Hepatocyte (in vitro differentiated cells): ENCODE measurements at regions not wholly inside any gene's neighbourhood (a gene's known extent, or its start where the extent isn't known, plus 50 kb on each side); places are given as distances from the start of the nearest gene placed in this dataset.

Experiments
- DNase-seq: peaks from one replicate; pipeline ENCODE4 v3.0.0-alpha.2; 2016; ENCODE audit warnings: low spot score
- H2AFZ ChIP-seq: fragments of 200-600 bp; sonication (generic); 2 replicates; pipeline ENCODE4 v1.6.0; 2016; ENCODE audit warnings: antibody characterized with exemption, mild to moderate bottlenecking
- H3K27ac ChIP-seq: fragments of 200-600 bp; sonication (generic); 2 replicates; pipeline ENCODE4 v1.5.1; 2016; ENCODE audit warnings: mild to moderate bottlenecking
- H3K27me3 ChIP-seq: fragments of 200-600 bp; sonication (generic); 2 replicates; pipeline ENCODE4 v1.6.1; 2016
- H3K36me3 ChIP-seq: fragments of 200-600 bp; sonication (generic); replicated peaks from 2 replicates; pipeline ENCODE4 v1.5.1; 2016; ENCODE audit warnings: low read depth; ENCODE audit not compliant: insufficient read depth
- H3K4me1 ChIP-seq: fragments of 200-600 bp; sonication (generic); 2 replicates; pipeline ENCODE4 v1.5.1; 2016; ENCODE audit warnings: mild to moderate bottlenecking, moderate library complexity; ENCODE audit not compliant: insufficient read depth
- H3K4me2 ChIP-seq: fragments of 200-600 bp; sonication (generic); 2 replicates; pipeline ENCODE4 v1.6.0; 2016
- H3K4me3 ChIP-seq: fragments of 200-600 bp; sonication (generic); 2 replicates; pipeline ENCODE4 v1.5.1; 2016; ENCODE audit warnings: mild to moderate bottlenecking
- H3K79me2 ChIP-seq: fragments of 200-600 bp; sonication (generic); 2 replicates; pipeline ENCODE4 v1.6.0; 2017; ENCODE audit warnings: mild to moderate bottlenecking
- H3K9me2 ChIP-seq: fragments of 200-600 bp; sonication (generic); replicated peaks from 2 replicates; pipeline ENCODE4 v1.6.0; 2017; ENCODE audit warnings: mild to moderate bottlenecking; ENCODE audit not compliant: insufficient read depth
- H3K9me3 ChIP-seq: fragments of 200-600 bp; sonication (generic); 2 replicates; pipeline ENCODE4 v1.5.1; 2016; ENCODE audit warnings: low read depth, mild to moderate bottlenecking
- H4K20me1 ChIP-seq: fragments of 200-600 bp; sonication (generic); 2 replicates; pipeline ENCODE4 v1.6.0; 2016; ENCODE audit warnings: mild to moderate bottlenecking; ENCODE audit not compliant: insufficient read depth, poor library complexity, severe bottlenecking
- EZH2 ChIP-seq: fragments of 200-600 bp; sonication (generic); IDR thresholded peaks from 2 replicates; pipeline ENCODE4 v1.6.1; 2016; ENCODE audit warnings: antibody characterized with exemption, mild to moderate bottlenecking, borderline replicate concordance
- EZH2phosphoT487 ChIP-seq: fragments of 200-600 bp; sonication (generic); IDR thresholded peaks from one replicate; pipeline ENCODE4 v1.6.1; 2018; ENCODE audit warnings: antibody characterized with exemption, mild to moderate bottlenecking, low read depth, moderate library complexity; ENCODE audit not compliant: unreplicated experiment, severe bottlenecking
- WGBS: methylation state at CpG from one replicate; pipeline ENCODE4 v1.1.6; 2016; ENCODE audit warnings: low lambda C conversion rate; ENCODE audit errors: missing lambda C conversion rate; 5-methylcytosine and 5-hydroxymethylcytosine counted together
- TF ChIP-seq, protein P1 (sequence below): fragments of 200-600 bp; sonication (generic); IDR thresholded peaks from 2 replicates; pipeline ENCODE4 v1.5.1; 2016; ENCODE audit warnings: antibody characterized with exemption, mild to moderate bottlenecking; ENCODE audit not compliant: poor library complexity

DNA sequence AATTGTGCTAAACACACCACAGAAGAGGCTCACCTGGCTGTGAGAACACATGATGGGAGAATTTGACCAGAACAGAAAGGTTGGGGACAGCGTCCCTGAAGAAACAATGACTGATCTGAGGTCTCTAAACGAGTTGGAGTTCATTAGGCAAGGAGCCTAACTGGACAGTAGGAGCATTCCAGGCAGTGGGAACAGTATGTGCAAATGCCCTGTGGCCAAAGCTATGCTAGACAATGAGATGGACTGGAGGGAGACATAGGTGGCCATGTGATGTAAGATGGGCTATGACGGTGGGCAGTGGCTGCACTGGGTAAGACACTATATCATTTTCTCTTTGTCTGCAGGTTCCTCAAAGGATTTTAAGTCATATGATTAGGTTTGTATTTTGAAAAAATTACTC is 95.1 kb upstream of the ARAP3 start:
- Histone ChIP-seq H3K36me3 (no peaks in the 10 kb centered on the region), H3K27me3 (peaks cover 3% of the 10 kb centered on the region), H3K4me1 (no peaks in the 10 kb centered on the region), H3K4me3 (no peak overlapping the region), H4K20me1 (no peaks in the 10 kb centered on the region), H2AFZ (no peak overlapping the region), H3K79me2 (no peaks in the 10 kb centered on the region), H3K27ac (no peak overlapping the region), H3K4me2 (no peak overlapping the region), H3K9me3 (no peaks in the 10 kb centered on the region), H3K9me2 (no peaks in the 10 kb centered on the region)
- DNase-seq: no peak
- WGBS: 88% methylated on average over 3 of the region's 3 CpGs
- TF ChIP-seq, protein P1, sequence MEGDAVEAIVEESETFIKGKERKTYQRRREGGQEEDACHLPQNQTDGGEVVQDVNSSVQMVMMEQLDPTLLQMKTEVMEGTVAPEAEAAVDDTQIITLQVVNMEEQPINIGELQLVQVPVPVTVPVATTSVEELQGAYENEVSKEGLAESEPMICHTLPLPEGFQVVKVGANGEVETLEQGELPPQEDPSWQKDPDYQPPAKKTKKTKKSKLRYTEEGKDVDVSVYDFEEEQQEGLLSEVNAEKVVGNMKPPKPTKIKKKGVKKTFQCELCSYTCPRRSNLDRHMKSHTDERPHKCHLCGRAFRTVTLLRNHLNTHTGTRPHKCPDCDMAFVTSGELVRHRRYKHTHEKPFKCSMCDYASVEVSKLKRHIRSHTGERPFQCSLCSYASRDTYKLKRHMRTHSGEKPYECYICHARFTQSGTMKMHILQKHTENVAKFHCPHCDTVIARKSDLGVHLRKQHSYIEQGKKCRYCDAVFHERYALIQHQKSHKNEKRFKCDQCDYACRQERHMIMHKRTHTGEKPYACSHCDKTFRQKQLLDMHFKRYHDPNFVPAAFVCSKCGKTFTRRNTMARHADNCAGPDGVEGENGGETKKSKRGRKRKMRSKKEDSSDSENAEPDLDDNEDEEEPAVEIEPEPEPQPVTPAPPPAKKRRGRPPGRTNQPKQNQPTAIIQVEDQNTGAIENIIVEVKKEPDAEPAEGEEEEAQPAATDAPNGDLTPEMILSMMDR: no peak
- no peak for TF ChIP-seq EZH2phosphoT487
- TF ChIP-seq EZH2: no peak

DNA sequence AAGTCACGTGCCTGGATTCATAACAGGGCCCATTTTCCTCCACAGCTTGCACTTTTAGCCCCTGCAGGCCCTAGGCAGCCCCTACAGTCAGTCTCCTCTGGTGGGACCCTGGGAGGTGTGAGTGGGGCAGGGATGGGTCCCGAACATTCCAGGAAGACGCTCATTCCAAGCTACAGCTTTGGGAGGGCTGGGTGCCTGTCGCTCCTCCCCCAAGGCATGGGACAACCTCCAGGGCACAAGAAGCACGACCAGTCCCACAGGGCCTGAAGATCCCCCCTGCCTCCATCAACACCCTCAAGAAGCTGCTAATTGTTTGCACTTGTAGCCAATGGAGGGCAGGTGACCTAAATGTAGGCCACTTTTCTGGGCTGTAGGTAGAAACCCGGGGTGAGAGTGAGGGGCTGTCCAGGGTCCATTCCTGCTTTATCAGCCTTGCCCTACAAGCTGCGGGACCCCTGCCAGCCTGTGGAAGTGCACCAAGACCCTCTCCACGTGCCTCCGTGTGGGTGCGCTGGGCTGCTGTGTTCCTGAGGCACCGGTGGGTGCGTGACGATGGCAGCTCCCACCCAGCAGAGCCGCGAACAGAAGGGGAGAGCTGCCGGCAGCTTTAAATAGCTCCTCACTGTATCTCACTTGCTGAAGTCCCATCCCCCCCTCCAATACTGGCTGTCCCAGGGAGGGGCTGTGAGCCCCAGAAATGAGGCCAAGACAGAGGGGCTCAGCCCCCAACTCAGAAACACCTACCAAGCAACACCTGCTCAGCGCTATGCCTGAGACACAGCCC is 91.9 kb upstream of the ARAP3 start:
- 75% methylated on average over 17 of the region's 17 CpGs for WGBS
- Histone ChIP-seq H3K27ac (no peak overlapping the region), H4K20me1 (no peaks in the 10 kb centered on the region)

DNA sequence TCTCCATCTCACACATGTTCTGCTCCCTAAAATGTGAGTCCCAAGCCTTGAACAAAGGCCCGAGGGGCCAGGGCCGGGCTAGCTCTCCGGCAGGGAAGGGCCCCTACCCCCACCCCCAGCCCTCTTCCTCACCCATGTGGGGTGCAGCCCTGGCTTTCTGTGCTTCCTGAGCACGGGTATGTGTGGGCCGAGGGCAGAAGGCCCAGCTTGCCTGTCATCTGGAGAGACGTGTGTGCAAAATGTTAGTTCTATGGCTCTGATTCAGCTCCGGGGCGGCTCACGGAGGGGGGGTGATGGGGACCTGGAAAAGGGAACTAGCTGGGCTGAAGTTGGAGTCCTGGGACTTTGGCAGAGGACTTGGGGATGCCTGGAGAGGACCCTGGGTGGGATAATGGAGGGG is 90.3 kb upstream of the ARAP3 start:
- Histone ChIP-seq H3K9me3 (no peaks in the 10 kb centered on the region), H3K27ac (no peak overlapping the region), H4K20me1 (no peaks in the 10 kb centered on the region), H2AFZ (no peak overlapping the region), H3K27me3 (no peaks in the 10 kb centered on the region), H3K4me1 (no peaks in the 10 kb centered on the region), H3K79me2 (no peaks in the 10 kb centered on the region), H3K36me3 (no peaks in the 10 kb centered on the region), H3K9me2 (no peaks in the 10 kb centered on the region), H3K4me3 (no peak overlapping the region), H3K4me2 (no peak overlapping the region)
- TF ChIP-seq EZH2: no peak
- WGBS: 73% methylated on average over 9 of the region's 9 CpGs
- no peak for DNase-seq

More for the DNA sequence above, 91.9 kb upstream of the ARAP3 start:
- Histone ChIP-seq H3K4me3 (no peak overlapping the region), H3K9me2 (no peaks in the 10 kb centered on the region), H3K9me3 (no peaks in the 10 kb centered on the region), H3K79me2 (no peaks in the 10 kb centered on the region), H3K27me3 (no peaks in the 10 kb centered on the region), H3K4me2 (no peak overlapping the region), H2AFZ (no peak overlapping the region), H3K36me3 (no peaks in the 10 kb centered on the region), H3K4me1 (no peaks in the 10 kb centered on the region)
- DNase-seq: no peak
- no peak for TF ChIP-seq EZH2
- TF ChIP-seq EZH2phosphoT487: no peak
- TF ChIP-seq, protein P1: no peak

DNA sequence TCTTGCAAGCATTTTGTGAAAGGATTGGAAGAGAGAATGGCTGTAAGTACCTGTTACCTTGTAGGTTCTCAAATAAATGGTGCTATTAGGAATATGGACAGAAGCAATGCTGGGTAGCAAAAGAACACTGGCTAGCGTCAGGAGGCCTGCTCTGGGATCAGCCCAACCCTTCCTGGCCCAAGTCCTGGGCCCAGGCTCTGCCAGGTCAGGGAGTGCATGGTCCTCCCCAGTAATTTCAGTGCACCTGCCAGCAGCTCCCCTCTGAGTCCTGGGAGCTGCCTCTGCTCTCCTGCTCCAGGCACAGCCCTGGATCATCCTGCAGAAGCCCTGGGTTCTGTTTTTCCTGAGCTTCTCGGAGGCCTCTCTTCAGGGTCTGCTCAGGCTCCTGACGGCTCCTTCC is 89.5 kb upstream of the ARAP3 start:
- Histone ChIP-seq H3K27ac (no peak overlapping the region), H2AFZ (no peak overlapping the region)
- 77% methylated on average over 3 of the region's 3 CpGs for WGBS

More for the DNA sequence above, 89.5 kb upstream of the ARAP3 start:
- no peaks in the 10 kb centered on the region for H3K27me3 ChIP-seq
- H3K36me3 ChIP-seq: no peaks in the 10 kb centered on the region
- DNase-seq: no peak
- H4K20me1 ChIP-seq: no peaks in the 10 kb centered on the region
- H3K4me3 ChIP-seq: no peak overlapping the region
- H3K9me3 ChIP-seq: no peaks in the 10 kb centered on the region
- TF ChIP-seq, protein P1: no peak
- no peak for TF ChIP-seq EZH2phosphoT487
- no peak for TF ChIP-seq EZH2
- no peaks in the 10 kb centered on the region for H3K4me1 ChIP-seq
- H3K9me2 ChIP-seq: no peaks in the 10 kb centered on the region
- H3K4me2 ChIP-seq: no peak overlapping the region
- H3K79me2 ChIP-seq: no peaks in the 10 kb centered on the region
